H9 (cell line): ENCODE measurements at regions not wholly inside any gene's neighbourhood (a gene's known extent, or its start where the extent isn't known, plus 50 kb on each side); places are given as distances from the start of the nearest gene placed in this dataset.

Source experiments
- DNase-seq: peaks from one replicate; pipeline ENCODE4 v3.0.0-alpha.2; 2017
- H2AFZ ChIP-seq: one replicate; pipeline ENCODE4 v1.6.1; 2013; ENCODE audit warnings: mild to moderate bottlenecking, low read length, control low read depth, moderate library complexity
- H2AK5ac ChIP-seq: 2 replicates; pipeline ENCODE4 v1.6.1; 2013; ENCODE audit warnings: low read length, control low read depth, mixed read lengths; ENCODE audit not compliant: insufficient read length
- H2BK120ac ChIP-seq: one replicate; pipeline ENCODE4 v1.6.1; 2013; ENCODE audit warnings: low read depth, mild to moderate bottlenecking, low read length, control low read depth, inconsistent platforms; ENCODE audit not compliant: poor library complexity, severe bottlenecking
- H2BK12ac ChIP-seq: 2 replicates; pipeline ENCODE4 v1.6.1; 2013; ENCODE audit warnings: low read length, control low read depth, mixed read lengths, low read depth; ENCODE audit not compliant: insufficient read length
- H2BK15ac ChIP-seq: 2 replicates; pipeline ENCODE4 v1.6.1; 2013; ENCODE audit warnings: low read depth, low read length, control low read depth
- H2BK20ac ChIP-seq: one replicate; pipeline ENCODE4 v1.6.1; 2013; ENCODE audit warnings: low read depth, mild to moderate bottlenecking, low read length, control low read depth, inconsistent platforms; ENCODE audit not compliant: poor library complexity, severe bottlenecking
- H2BK5ac ChIP-seq: 2 replicates; pipeline ENCODE4 v1.6.1; 2013; ENCODE audit warnings: low read length, control low read depth, mixed read lengths; ENCODE audit not compliant: insufficient read length
- H3K14ac ChIP-seq: 2 replicates; pipeline ENCODE4 v1.6.1; 2013; ENCODE audit warnings: low read length, control low read depth; ENCODE audit not compliant: insufficient read depth
- H3K18ac ChIP-seq: 2 replicates; pipeline ENCODE4 v1.6.1; 2013; ENCODE audit warnings: low read depth, mild to moderate bottlenecking, mixed read lengths, low read length, control low read depth; ENCODE audit not compliant: insufficient read length
- H3K23ac ChIP-seq: 2 replicates; pipeline ENCODE4 v1.6.1; 2013; ENCODE audit warnings: low read length, control low read depth, mixed read lengths, low read depth; ENCODE audit not compliant: insufficient read length
- H3K23me2 ChIP-seq: 2 replicates; pipeline ENCODE4 v1.6.1; 2013; ENCODE audit warnings: low read depth, mild to moderate bottlenecking, mixed read lengths, low read length, control low read depth; ENCODE audit not compliant: insufficient read length, poor library complexity, severe bottlenecking
- H3K27ac ChIP-seq: 2 replicates; pipeline ENCODE4 v1.5.1; 2013; ENCODE audit warnings: low read length, control low read depth, mixed read lengths, low read depth; ENCODE audit not compliant: insufficient read length
- H3K27me3 ChIP-seq: 2 replicates; pipeline ENCODE4 v1.6.1; 2013; ENCODE audit warnings: low read length, control low read depth, inconsistent platforms; ENCODE audit not compliant: insufficient read depth
- H3K4ac ChIP-seq: 2 replicates; pipeline ENCODE4 v1.6.1; 2013; ENCODE audit warnings: low read depth, mild to moderate bottlenecking, control low read depth, inconsistent platforms, low read length, moderate library complexity
- H3K4me1 ChIP-seq: 2 replicates; pipeline ENCODE4 v1.6.1; 2013; ENCODE audit warnings: low read length, control low read depth, inconsistent platforms; ENCODE audit not compliant: insufficient read depth
- H3K4me2 ChIP-seq: 2 replicates; pipeline ENCODE4 v1.6.1; 2013; ENCODE audit warnings: low read length, control low read depth, mixed read lengths; ENCODE audit not compliant: insufficient read length, insufficient read depth
- H3K56ac ChIP-seq: 2 replicates; pipeline ENCODE4 v1.6.1; 2013; ENCODE audit warnings: low read depth, mild to moderate bottlenecking, mixed read lengths, low read length, control low read depth; ENCODE audit not compliant: insufficient read length
- H3K79me1 ChIP-seq: 2 replicates; pipeline ENCODE4 v1.6.1; 2013; ENCODE audit warnings: low read depth, mild to moderate bottlenecking, moderate library complexity, low read length, control low read depth, inconsistent platforms; ENCODE audit not compliant: insufficient read depth, poor library complexity, severe bottlenecking
- H3K79me2 ChIP-seq: 2 replicates; pipeline ENCODE4 v1.6.1; 2013; ENCODE audit warnings: low read length, control low read depth, inconsistent platforms; ENCODE audit not compliant: insufficient read depth
- H3K9ac ChIP-seq: 2 replicates; pipeline ENCODE4 v1.6.1; 2013; ENCODE audit warnings: low read length, control low read depth, mixed read lengths; ENCODE audit not compliant: insufficient read length; ENCODE audit errors: extremely low read depth
- H3K9me3 ChIP-seq: one replicate; pipeline ENCODE4 v1.6.1; 2013; ENCODE audit warnings: low read depth, low read length, inconsistent platforms; ENCODE audit not compliant: control insufficient read depth
- H3T11ph ChIP-seq: one replicate; pipeline ENCODE4 v1.6.1; 2013; ENCODE audit warnings: mild to moderate bottlenecking, low read length, control low read depth, inconsistent platforms
- H4K20me1 ChIP-seq: one replicate; pipeline ENCODE4 v1.6.1; 2013; ENCODE audit not compliant: control insufficient read depth, insufficient read length, insufficient read depth
- H4K5ac ChIP-seq: 2 replicates; pipeline ENCODE4 v1.6.1; 2013; ENCODE audit warnings: low read depth, mild to moderate bottlenecking, mixed read lengths, low read length, control low read depth; ENCODE audit not compliant: insufficient read length
- H4K8ac ChIP-seq: replicated peaks from 2 replicates; pipeline ENCODE4 v1.6.1; 2013; ENCODE audit warnings: low read length, control low read depth, mixed read lengths, low read depth; ENCODE audit not compliant: insufficient read length
- H4K91ac ChIP-seq: 2 replicates; pipeline ENCODE4 v1.6.1; 2013; ENCODE audit warnings: low read depth, mild to moderate bottlenecking, moderate library complexity, mixed read lengths, low read length, control low read depth; ENCODE audit not compliant: insufficient read length
- H3K27ac Mint-ChIP-seq, 3 experiments: 2 replicates in 2 of 3; 3 replicates in 1 of 3; pipeline ENCODE4 v1.8.0; 2020 to 2021; ENCODE audit warnings: mixed read lengths in 3 of 3, mild to moderate bottlenecking in 1 of 3, moderate library complexity in 1 of 3
- H3K27me3 Mint-ChIP-seq: 2 replicates; pipeline ENCODE4 v1.8.0; 2021; ENCODE audit warnings: low read depth, mild to moderate bottlenecking, moderate library complexity, mixed read lengths
- H3K36me3 Mint-ChIP-seq, 3 experiments: 2 replicates in 2 of 3; 3 replicates in 1 of 3; pipeline ENCODE4 v1.8.0; 2020 to 2021; ENCODE audit warnings: low read depth in 3 of 3, mixed read lengths in 3 of 3; ENCODE audit not compliant: insufficient read depth in 1 of 3
- H3K4me1 Mint-ChIP-seq, 2 experiments: 2 replicates each; pipeline ENCODE4 v1.8.0; 2020; ENCODE audit warnings: mixed read lengths in 2 of 2
- H3K4me3 Mint-ChIP-seq, 2 experiments: 2 replicates in 1 of 2; 3 replicates in 1 of 2; pipeline ENCODE4 v1.8.0; 2020 to 2021; ENCODE audit warnings: mild to moderate bottlenecking in 2 of 2, mixed read lengths in 2 of 2, moderate library complexity in 1 of 2
- H3K9me3 Mint-ChIP-seq, 2 experiments: 2 replicates in 1 of 2; 3 replicates in 1 of 2; pipeline ENCODE4 v1.8.0; 2020; ENCODE audit warnings: mild to moderate bottlenecking in 2 of 2, mixed read lengths in 2 of 2, moderate library complexity in 1 of 2
- CTCF ChIP-seq: fragments of 200-600 bp; sonication (generic); conservative IDR thresholded peaks from 3 replicates; pipeline ENCODE4 v1.8.0; 2021; ENCODE audit warnings: antibody characterized with exemption, mild to moderate bottlenecking
- WGBS: extraction: QIAGEN DNeasy Blood & Tissue Kit; methylation state at CpG from one replicate; pipeline ENCODE4 v1.1.7; 2013; ENCODE audit warnings: missing lambda C conversion rate, low lambda C conversion rate, mixed read lengths; ENCODE audit not compliant: insufficient read length; ENCODE audit errors: extremely low coverage; 5-methylcytosine and 5-hydroxymethylcytosine counted together

- H2BK120ac ChIP-seq, result no peak overlapping the region
- H3K56ac ChIP-seq, result no peak overlapping the region
- no peaks in the 10 kb centered on the region for H3K79me1 ChIP-seq
- H4K20me1 ChIP-seq, result peaks cover 2% of the 10 kb centered on the region
- H3K27me3 ChIP-seq, result no peaks in the 10 kb centered on the region
- H3T11ph ChIP-seq, result no peak overlapping the region
- no CpG with 5 or more reads among the region's 3 CpGs for WGBS
- H3K27ac ChIP-seq, result no peak overlapping the region
- peaks cover 6 to 8% of the 10 kb centered on the region in 2 experiments; a peak in 1 of 4 replicates for H3K4me1 Mint-ChIP-seq
- H3K36me3 Mint-ChIP-seq, result no peaks in the 10 kb centered on the region
- H3K4me1 ChIP-seq, result no peaks in the 10 kb centered on the region
- H2BK20ac ChIP-seq, result no peak overlapping the region
- no peak for TF ChIP-seq CTCF
- H3K79me2 ChIP-seq, result no peaks in the 10 kb centered on the region
- H3K14ac ChIP-seq, result no peak overlapping the region
- H3K27me3 Mint-ChIP-seq, result peaks cover 1% of the 10 kb centered on the region; the same call in 1 of the 2 replicates
- H4K91ac ChIP-seq, result no peak overlapping the region
- H4K5ac ChIP-seq, result no peak overlapping the region
- no peak overlapping the region for H2AFZ ChIP-seq
- no peak for DNase-seq
- H3K27ac Mint-ChIP-seq, result no peak overlapping the region
- no peak overlapping the region for H3K18ac ChIP-seq
- H4K8ac ChIP-seq, result no peak overlapping the region
- H3K23ac ChIP-seq, result no peak overlapping the region
- no peak overlapping the region for H2AK5ac ChIP-seq
- no peak overlapping the region for H2BK15ac ChIP-seq
- no peaks in the 10 kb centered on the region for H3K9me3 ChIP-seq
- no peak overlapping the region for H2BK5ac ChIP-seq
- no peak overlapping the region for H2BK12ac ChIP-seq
- H3K4me3 Mint-ChIP-seq, result no peak overlapping the region
- no peaks in the 10 kb centered on the region for H3K9me3 Mint-ChIP-seq
- no peak overlapping the region for H3K4me2 ChIP-seq
- H3K9ac ChIP-seq, result no peak overlapping the region
- no peaks in the 10 kb centered on the region for H3K23me2 ChIP-seq
- no peak overlapping the region for H3K4ac ChIP-seq
Observed at GRCh38 chrX:6440648-6441047, 94.3 kb downstream of the VCX3A start.
